Effector CD4-positive, alpha-beta T cell (primary cell): ENCODE measurements at regions not wholly inside any gene's neighbourhood (a gene's known extent, or its start where the extent isn't known, plus 50 kb on each side); places are given as distances from the start of the nearest gene placed in this dataset.
A peak's percentile ranks its signal among the peaks of the same experiment; 100 is the strongest.

ENCODE experiments used
- DNase-seq: peaks from one replicate; pipeline ENCODE4 v3.0.0-alpha.2; 2020

DNA sequence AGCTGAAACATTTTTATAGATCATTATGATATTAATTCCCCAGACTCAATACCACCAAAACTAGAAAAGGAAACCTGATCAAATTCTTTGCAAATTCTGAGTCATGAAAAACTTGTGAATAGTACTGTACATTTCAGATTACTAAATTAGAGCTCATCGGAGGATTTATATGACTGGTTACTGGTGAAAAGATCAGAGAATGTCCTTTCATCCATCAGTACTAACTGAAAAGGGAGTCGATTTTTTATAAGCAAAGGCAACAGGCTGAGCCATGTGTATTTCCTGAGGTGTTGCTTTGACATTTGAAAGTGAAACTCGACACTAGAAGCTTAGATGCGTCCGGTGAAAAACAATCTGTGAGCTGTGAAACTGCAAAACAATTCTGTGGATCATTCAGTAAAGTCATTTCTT is 155.7 kb downstream of the TNFSF18 start:
- DNase-seq, result peak; percentile 4

DNA sequence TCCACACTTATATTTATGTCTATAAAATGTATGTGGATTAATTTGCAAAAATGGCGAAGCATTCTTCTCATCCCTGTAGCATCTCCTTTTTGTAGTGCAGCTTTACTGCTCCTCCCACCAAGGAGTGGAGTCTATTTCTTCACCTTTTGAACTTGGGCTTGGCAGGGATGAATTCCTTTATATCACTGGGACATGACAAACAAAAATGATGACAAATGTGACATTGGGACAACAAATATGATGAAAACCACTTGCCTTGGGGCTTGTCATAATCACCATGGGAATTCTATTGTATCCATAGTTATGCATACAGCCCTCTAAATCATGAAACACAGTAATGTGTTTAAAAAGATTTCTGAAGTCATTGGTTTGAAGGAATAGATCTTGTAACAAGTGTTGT is 155.0 kb downstream of the TNFSF18 start:
- no peak for DNase-seq

DNA sequence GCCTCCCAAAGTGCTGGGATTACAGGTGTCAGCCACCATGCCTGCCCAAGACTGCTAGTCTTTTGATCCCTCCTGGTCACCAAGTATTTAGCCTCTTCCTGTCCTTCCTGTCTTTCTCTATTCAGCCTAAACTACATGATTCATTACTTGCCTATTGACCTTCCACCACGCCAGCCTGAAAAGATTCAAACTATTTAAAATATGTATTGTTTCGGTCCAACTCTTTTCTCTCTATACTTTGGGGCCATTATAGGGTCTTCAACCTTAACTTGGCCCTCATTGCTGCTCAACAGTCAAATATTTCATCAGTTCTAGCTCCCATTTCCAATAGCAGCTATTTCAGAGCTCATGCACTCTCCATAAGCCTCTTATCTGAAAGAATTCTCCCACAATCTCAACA is 153.0 kb downstream of the TNFSF18 start:
- no peak for DNase-seq

DNA sequence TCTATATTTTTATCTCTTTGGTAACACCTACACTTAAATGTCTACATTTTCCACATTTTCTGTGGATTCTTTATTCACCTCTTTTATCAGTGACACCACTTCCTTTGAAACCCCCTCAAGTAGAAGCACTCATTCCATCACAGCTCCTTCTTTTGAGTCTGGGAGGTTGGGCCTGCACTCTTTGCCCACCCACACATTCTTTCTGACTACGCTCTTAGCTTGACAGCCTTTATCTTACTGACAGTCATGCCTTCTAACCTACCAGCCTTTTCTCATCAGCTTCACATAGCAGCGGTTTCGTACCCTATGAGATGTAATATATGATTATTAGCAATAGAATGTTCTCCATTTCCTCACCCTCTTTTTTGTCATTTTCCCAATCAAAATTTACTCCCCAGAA is 151.9 kb downstream of the TNFSF18 start:
- no peak for DNase-seq

DNA sequence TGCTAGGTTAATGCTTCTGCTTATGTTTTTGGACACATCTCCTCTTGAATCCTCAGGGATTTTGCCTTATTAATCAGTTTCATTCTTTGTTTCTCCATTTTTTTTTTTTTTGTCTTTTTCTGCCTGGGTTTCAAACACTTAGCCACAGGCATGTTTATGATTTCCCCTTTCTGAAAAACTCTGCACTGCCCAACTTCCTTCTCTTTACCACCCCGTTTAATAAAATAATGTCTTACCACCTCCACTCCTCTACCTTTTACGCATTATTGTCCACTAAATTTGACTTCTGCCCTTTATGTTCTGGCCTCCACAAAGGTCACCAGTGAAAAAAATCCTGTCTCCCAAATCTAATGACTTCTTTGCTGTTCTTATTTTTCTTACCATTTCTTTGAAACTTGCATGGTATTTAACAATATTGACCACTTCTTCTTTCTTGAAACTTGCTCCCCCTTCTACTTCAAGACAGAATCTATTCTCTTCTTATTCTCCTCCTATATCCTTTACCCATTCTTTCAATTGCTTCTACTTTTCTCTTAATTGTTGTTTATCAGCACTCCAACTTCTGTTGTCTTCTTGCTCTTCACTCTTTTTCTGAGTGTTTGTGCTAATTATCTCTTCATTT is 150.3 kb downstream of the TNFSF18 start:
- no peak for DNase-seq

DNA sequence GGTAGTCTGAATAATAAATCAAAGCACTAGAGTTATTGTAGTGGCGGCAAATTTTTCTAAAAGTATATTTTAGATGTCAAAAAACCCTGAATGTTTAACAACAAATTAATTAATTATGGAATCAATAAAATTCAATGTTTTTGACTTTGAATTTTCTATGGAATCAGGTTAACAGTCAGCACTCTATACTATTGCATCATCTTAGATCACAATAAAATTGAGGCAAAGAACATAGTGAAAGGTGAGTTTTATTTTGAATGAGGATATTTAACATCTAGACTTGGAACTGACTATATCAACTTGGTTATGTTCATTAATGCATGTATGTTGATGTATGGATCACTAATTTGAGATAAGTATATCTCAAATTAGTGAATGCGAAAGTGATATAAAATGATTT is 148.5 kb downstream of the TNFSF18 start:
- no peak for DNase-seq

DNA sequence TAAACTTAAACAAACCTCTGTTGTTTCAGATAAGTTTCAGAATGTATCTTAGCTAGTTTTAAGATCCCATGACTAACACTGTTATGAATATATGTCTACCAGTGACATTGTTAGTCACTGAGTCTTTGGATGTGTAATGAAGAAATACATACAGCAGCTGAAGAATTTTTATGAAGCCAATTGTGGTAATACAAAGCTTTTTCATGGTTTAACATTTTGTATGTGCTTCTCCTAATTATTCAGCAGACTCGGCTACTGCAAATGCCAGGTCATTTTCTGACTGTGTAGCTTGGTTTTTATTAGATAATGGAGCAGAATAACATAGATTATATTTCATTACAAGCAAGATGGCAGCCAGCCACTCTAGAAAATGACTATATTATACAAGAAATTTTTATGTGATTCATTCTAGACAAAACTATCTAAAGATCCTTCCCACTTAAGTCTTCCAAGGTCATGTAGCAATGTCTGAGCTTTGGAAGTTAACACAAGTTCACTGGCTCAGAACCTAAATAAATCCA is 147.8 kb downstream of the TNFSF18 start:
- no peak for DNase-seq

DNA sequence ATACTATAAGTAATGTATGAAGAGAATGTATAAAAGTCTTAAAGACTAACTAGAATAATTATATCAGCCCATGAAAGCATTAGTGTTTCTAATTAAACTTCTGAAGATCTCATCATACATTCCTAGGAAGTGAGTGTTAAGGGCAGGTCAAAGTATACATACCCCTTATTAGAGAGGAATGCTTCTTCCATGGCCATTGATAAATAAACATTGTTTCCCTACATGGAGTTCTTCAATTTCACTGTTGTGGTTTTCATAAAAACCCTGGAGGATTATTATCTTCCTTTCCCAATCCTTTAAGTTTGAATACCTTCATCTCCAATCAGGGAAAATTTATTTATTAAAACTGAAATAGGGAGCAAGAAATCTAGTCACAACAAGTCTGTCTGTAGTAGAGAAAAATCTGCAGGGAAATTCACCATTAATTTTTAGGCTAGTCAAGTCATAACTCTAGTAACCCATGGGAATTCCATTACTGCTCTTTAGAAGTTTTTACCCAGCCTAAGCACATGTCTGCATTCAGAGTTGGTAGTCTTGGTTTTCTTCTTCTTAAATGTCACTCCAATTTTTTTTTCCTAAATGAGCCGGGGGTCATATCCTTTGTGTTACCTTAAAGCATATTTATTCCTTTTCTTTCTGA is 147.0 kb downstream of the TNFSF18 start:
- DNase-seq, result no peak

DNA sequence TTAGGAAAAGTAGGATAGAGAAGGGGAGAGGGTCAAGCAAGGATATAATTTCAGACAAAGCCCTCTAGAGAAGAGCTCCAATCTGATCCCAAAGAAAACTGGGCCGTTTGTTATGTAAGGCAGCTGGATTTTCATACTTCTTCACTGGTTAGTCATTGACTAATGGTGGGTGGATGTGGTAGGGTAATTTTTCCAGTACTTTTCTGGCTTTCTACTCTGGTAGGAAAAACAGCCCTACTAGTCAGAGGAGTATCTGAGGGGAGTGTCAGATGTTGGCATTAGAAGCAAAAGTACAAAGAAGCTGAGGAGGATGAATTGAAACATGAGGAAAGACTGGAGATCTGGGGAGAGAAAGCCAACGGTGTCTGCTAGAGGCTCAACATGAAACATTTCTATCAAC is 145.3 kb downstream of the TNFSF18 start:
- DNase-seq, result no peak

DNA sequence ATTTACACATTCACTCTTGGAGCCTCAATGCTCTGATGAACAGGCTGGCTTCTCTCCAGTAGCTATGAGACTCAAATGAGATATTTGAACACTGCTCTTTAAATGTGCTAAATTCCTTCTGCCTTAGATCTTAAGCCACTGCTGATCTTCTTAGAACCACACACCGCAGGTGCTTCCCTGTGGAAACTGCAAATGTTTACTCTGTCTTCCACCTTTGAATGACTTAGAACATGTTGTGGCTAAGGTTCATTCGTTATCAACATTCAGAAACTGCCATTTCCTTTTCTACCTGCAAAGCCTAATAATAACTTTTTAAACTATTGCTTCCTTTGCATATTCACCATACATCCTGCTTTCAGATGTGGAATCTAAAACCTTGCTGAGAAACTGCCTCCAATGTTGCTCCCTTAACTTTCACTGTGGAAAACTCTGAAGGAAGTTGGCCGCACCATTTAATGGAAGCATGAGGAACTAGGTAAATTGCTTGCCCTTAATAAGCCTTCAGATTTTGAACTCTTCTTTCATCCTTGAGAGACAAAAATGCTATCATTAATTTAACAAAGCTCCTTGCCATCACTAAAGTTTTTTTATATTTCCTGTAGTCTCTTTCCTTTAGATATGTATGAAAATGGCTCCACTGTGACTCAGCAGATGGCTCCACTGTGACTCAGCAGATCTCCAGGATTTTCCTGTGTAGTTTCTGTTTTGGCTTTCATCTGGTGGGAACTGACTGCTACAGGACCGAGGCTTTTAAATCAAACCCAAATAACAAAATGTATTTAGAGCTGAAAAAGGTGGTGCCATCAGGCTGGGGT is 143.8 kb downstream of the TNFSF18 start:
- no peak for DNase-seq

DNA sequence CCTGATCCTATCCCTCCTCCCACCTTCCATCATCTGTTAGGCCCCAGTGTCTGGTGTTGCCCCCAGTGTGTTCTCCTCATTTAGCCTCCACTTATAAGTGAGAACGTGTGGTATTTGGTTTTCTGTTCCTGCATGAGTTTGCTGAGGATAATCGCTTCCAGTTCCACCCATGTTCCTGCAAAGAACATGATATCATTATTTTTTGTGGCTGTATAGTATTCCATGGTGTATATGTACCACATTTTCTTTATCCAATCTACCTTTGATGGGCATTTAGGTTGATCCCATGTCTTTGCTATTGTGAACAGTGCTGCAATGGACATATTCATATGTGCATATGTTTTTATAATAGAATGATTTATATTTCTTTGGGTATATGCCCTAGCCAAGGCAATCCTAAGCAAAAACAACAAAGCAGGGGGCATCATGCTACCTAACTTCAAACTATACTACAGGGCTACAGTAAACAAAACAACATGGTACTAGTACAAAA is 142.9 kb downstream of the TNFSF18 start:
- DNase-seq, result no peak

DNA sequence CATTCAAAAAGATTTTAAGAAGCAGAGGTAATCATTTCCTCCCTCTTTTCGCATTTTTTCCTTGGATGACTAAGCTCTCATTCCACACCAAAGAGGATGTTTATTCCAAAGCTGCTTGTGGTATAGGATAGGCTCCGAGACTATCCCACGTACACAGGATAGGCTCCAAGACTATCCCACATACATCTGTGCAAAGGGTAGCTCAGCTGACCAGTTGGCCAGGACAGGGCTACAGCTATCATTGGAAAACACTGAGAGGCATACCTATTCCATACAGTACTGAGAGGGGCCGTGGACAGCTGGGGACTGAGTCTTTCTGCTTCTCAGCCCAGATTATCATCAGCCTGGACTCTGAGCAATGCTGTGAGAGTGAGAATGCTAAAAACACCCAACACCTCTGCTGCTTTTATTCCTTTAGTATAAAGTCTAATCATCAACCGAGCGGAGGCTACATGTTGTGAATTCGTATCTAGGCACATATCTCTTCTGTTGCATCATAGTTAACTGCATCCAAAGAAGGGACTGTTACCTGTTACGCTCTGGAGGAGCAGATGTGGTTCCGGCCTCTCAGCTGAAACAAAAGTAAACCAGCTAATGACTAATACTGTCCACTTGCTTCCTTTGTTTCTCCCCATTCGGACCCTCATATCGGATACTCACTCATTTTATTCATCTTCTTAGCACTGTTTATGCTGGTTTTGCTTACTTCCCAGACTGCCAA is 141.0 kb downstream of the TNFSF18 start:
- DNase-seq, result no peak

DNA sequence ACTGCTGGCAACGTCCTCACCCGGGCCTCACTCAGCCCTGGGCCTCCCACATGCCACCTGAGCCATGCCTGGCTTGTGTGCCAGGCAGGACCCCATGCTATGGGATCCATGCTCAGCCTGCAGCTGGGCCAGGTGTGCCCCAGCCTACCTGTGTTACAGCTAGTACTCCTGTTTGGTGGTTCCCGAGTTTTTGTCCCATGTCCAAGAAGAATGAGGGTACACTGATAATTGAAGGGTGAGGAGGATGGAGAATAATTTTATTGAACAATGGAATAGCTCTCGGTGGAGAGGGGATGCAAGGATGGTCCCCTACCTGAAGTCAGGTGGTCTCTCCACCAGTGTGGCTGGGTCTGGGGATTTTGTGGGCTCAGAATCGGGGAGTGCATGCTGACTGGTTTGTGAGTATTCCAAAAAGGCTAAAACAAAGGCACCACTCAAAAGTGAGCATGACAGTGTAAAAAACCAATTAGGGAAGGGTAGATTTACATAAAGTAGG is 137.9 kb downstream of the TNFSF18 start:
- no peak for DNase-seq

DNA sequence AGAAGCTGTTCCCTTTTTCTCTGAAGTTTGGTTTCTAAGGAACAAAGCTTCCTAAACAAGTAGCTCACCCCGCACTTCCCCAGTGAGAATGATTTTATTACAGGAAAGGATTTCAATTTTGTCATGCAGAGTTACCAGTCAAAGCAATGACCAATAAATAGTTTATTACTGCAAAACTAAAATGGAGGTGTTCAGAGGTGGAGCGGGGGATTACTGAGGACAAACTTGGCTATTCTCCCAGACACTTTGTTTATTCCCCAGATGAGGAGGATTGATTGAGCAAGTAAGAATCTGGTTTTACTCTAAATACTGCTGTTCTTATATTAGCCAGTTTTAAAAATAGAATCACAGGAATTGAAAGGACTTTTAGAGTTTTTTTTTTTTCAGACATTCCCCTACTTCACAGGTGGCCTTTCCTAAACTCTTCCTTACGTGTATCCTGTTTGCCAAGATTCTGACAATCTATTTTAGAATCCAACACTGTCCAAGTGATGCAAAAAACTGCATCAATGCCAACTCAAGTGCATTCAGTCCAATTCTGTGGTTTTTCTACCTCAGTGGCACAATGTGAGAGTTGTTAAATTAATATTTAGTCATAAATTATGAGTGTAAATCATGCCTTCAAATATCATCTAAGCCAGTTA is 136.1 kb downstream of the TNFSF18 start:
- no peak for DNase-seq

DNA sequence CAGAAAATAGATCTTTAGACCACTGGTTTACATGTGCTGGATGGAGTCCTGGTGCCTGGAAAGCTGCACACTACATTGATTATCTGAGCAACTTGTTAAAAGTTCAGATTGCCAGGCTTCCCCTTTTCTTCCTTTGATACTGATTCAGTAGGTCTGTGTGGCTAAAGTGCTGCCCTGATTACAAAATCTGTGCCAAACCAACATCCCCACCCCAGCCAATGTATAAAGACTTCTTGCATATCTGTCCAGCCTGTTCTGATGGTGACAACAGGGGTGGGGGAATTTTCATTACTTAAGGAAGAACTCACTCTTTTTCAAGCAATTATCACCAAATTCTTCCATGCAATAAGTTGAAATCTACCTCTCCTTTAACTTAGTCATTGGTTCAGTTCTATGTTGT is 135.5 kb downstream of the TNFSF18 start:
- no peak for DNase-seq

DNA sequence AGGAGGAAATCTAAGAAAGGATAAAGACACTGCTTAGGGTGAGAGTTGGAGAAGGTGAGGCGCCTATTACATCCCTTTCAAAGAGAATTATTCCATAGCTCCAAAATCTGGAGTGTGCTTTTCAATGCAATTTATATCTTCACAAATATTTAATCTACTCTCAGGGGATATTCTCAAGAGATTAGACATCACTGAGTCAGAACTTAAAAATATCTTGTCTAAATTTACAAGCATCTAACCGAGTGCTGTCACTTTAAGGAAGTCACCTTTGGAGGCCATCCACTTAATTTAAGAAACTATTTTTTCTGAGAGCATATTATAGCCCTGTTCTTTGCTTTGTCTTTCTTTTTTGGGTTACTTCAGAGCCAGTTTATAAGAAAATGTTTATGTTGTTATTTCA is 134.6 kb downstream of the TNFSF18 start:
- no peak for DNase-seq

DNA sequence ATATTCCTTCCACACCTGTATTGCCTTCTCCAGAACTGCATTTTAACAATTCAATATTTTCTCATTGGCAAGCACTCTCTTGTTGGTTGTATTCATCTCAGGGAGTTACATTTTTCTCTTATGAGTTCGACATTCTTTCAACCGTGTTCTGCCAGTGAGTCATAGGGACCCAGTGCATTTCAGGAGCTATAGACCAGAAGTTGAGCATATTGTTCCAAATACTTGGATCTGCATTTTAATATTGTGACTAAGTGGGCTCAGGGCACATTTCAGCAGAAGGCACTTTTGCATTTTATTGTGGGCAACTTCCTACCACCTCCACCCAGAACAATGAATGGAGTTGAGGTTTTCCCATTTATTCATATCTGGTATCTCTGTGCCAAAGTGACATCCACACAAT is 132.8 kb downstream of the TNFSF18 start:
- DNase-seq, result no peak

DNA sequence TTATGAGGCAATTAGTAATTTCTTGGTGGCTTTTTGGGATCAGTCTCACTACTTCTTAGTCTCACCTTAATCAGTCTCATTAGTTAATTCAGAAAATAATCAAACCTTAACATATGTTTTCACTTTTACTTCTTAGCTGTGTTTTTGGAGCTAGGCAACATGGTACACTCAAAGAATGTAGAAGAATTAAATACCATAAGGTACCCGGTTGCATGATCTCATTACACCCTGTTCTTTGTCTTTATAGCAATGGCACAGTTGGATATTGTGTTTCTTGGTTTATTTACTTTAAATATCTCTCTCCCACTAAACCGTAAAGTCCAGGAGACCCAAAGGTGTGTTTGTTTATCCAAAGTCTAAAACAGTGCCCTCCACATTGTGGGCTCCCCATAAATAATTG is 132.3 kb downstream of the TNFSF18 start:
- DNase-seq, result no peak

DNA sequence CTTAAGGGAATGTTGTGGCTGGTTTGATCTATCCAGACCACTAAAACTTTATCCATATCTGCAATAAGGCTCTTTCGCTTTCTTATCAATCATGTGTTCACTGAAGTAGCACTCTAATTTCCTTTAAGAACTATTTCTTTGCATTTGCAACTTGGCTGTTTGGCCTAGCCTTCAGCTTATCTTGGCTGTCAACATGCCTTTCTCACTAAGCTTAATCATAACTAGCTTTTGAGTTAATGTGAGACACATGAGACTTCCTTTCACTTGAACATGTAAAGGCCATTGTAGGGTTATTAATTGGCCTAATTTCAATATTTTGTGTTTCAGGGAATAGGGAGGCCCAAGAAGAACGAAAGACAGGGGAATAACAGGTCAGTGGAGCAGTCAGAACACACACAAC is 124.7 kb downstream of the TNFSF18 start:
- DNase-seq, result no peak

DNA sequence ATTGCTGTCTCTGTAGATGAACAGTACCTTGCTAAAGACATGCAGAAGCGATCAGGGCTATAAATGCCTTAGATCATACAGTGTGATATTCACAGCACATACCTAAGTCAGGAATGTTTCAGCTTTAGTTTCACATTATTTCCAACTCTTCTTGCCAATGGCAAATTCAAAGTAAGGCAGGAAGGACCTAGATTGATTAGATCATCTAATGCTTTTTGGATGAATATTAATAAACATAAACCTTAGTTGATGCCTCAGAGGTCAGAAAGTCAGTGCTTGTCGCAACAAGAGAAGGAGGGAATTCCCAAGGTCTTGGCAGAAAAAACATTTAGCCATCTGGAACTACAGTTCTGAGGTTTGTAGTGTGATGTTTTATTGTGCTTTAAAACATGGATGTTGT is 122.3 kb downstream of the TNFSF18 start:
- DNase-seq, result no peak

DNA sequence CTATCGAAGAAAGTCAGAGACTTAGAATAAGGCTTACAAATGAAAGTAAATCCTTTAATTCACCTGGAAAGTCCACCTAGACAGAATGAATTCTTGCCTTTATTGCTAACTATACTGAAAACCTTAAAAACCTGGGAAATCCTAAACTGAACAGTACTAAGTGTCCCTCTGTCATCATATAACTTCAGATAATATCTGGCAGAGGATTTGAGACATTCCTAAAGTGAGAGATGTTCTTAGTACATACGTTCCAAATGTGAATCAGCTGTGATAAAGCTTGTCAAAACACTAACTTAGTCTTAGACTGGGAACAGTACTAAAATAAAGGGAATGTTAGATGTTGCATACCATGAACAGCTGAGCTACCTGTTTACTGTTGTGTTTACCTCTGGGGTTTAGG is 121.7 kb downstream of the TNFSF18 start:
- DNase-seq, result no peak

DNA sequence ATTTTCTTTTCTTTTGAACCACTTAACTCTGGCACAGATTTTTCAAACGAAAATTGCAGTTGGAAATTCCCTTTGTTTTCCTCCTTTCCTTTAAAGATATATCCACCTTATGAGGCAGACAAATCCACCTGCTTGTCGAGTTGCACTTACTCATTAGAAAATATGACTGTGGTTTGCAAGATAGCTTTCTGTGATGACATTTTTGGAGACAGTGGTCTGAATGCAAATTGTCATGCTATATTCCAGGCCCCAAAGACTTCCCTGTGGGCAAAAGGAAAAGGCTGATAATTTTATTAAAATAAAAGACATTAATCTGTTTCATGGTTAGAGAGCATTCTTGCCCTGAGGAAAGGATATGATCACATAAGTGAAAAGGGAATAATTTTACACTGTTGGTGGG is 120.6 kb downstream of the TNFSF18 start:
- no peak for DNase-seq
